HCT116 (cell line): ENCODE measurements at regions not wholly inside any gene's neighbourhood (a gene's known extent, or its start where the extent isn't known, plus 50 kb on each side); places are given as distances from the start of the nearest gene placed in this dataset.

ENCODE experiments used
- ATAC-seq: fragments of 200-7000 bp; cut with Tn5 transposase; 2 replicates; pipeline ENCODE4 v1.9.1; 2020; ENCODE audit warnings: mild to moderate bottlenecking, moderate library complexity
- BruUV-seq: library from RNA; stranded (reverse); fragments of 400-500 nt; replicated peaks from 2 replicates; lab custom pipeline; 2021; lab: Mats Ljungman, UMichigan
- CTCF ChIA-PET: fragments of 300-600 bp; sonication (Branson Sonifier 250); formaldehyde crosslinking; loops from one replicate; lab custom pipeline; 2021; ENCODE audit warnings: antibody characterized with exemption; lab: Charles Lee
- POLR2A ChIA-PET: fragments of 300-600, 350-600 bp; sonication (Branson Sonifier 250); formaldehyde crosslinking; loops from one replicate; lab custom pipeline; 2021; ENCODE audit warnings: antibody characterized with exemption; lab: Charles Lee
- RAD21 ChIA-PET, 2 experiments: fragments of 300-600 bp; sonication (Branson Sonifier 250); formaldehyde crosslinking; loops; one replicate each; lab custom pipeline; 2023; ENCODE audit warnings: low total read pairs in 2 of 2; ENCODE audit not compliant: uncharacterized antibody in 2 of 2, unreplicated experiment in 2 of 2, low non-redundant PET in 1 of 2; lab: Charles Lee
- DNase-seq: peaks from one replicate; pipeline ENCODE4 v3.0.0-alpha.2; 2010; ENCODE audit warnings: low read depth, low spot score
- H2AFZ ChIP-seq: fragments of 200-600 bp; shearing (Covaris generic), sonication (generic); 2 replicates; pipeline ENCODE4 v1.6.1; 2017; ENCODE audit warnings: low read depth, mixed run types, mixed read lengths, antibody characterized with exemption, low read length; ENCODE audit not compliant: poor library complexity, severe bottlenecking
- H3K27ac ChIP-seq: 2 replicates; pipeline ENCODE4 v1.5.1; 2012; ENCODE audit warnings: low read depth, low read length
- H3K27me3 ChIP-seq: fragments of 200-600 bp; sonication (generic); 2 replicates; pipeline ENCODE4 v1.6.1; 2016; ENCODE audit warnings: mixed run types, low read length, mixed read lengths; ENCODE audit not compliant: insufficient read depth
- H3K36me3 ChIP-seq, 2 experiments: fragments of 200-500 bp in 1 of 2; fragments of 200-600 bp in 1 of 2; sonication (Bioruptor generic) in 1 of 2; sonication (generic) in 1 of 2; 2 replicates each; pipeline versions ENCODE4 v1.5.1 to v1.6.1; 2014 to 2016; ENCODE audit warnings: low read length in 2 of 2, inconsistent platforms in 1 of 2, mixed read lengths in 1 of 2, mixed run types in 1 of 2; ENCODE audit not compliant: insufficient read depth in 2 of 2, control insufficient read depth in 1 of 2
- H3K4me1 ChIP-seq, 2 experiments: fragments of 200-600 bp in 1 of 2; sonication (generic) in 1 of 2; 2 replicates each; pipeline versions ENCODE4 v1.5.1 to v1.6.1; 2012 to 2017; ENCODE audit warnings: low read length in 2 of 2, inconsistent platforms in 1 of 2, mild to moderate bottlenecking in 1 of 2, mixed read lengths in 1 of 2, mixed run types in 1 of 2, moderate library complexity in 1 of 2; ENCODE audit not compliant: insufficient read depth in 2 of 2, control insufficient read depth in 1 of 2
- H3K4me2 ChIP-seq: fragments of 200-600 bp; sonication (generic); 2 replicates; pipeline ENCODE4 v1.6.1; 2017; ENCODE audit warnings: mixed run types, low read length, mixed read lengths
- H3K4me3 ChIP-seq, 2 experiments: fragments of 200-600 bp in 1 of 2; sonication (generic) in 1 of 2; replicated peaks in 1 of 2; 2 replicates each; pipeline ENCODE4 v1.5.1; 2011 to 2016; ENCODE audit warnings: low read length in 2 of 2, control low read depth in 1 of 2, low read depth in 1 of 2, mild to moderate bottlenecking in 1 of 2, mixed read lengths in 1 of 2, mixed run types in 1 of 2
- H3K79me2 ChIP-seq: fragments of 200-600 bp; sonication (generic); 2 replicates; pipeline ENCODE4 v1.6.1; 2017; ENCODE audit warnings: mild to moderate bottlenecking, mixed run types, low read length, moderate library complexity, mixed read lengths; ENCODE audit not compliant: insufficient read depth
- H3K9ac ChIP-seq: fragments of 200-600 bp; sonication (generic); 2 replicates; pipeline ENCODE4 v1.6.1; 2016; ENCODE audit warnings: low read length, mixed read lengths
- H3K9me2 ChIP-seq: fragments of 200-600 bp; sonication (generic), shearing (Covaris generic); 2 replicates; pipeline ENCODE4 v1.6.1; 2017; ENCODE audit warnings: mixed run types, mild to moderate bottlenecking, moderate library complexity; ENCODE audit not compliant: insufficient read depth
- H3K9me3 ChIP-seq, 2 experiments: fragments of 200-500 bp in 1 of 2; fragments of 200-600 bp in 1 of 2; sonication (Bioruptor generic) in 1 of 2; sonication (generic) in 1 of 2; 2 replicates each; pipeline ENCODE4 v1.6.1; 2014 to 2017; ENCODE audit warnings: low read length in 2 of 2, mixed read lengths in 2 of 2, inconsistent platforms in 1 of 2, low read depth in 1 of 2, mild to moderate bottlenecking in 1 of 2, mixed run types in 1 of 2, moderate library complexity in 1 of 2; ENCODE audit not compliant: control insufficient read depth in 1 of 2, insufficient read depth in 1 of 2
- H4K20me1 ChIP-seq: fragments of 200-600 bp; sonication (generic), shearing (Covaris generic); 2 replicates; pipeline ENCODE4 v1.6.1; 2017; ENCODE audit warnings: mixed run types, mild to moderate bottlenecking, moderate library complexity; ENCODE audit not compliant: insufficient read depth
- CBX3 ChIP-seq: IDR thresholded peaks from 2 replicates; pipeline ENCODE4 v1.6.1; 2012; ENCODE audit warnings: low read depth
- CEBPB ChIP-seq: IDR thresholded peaks from 2 replicates; pipeline ENCODE4 v1.6.1; 2012; ENCODE audit warnings: low read depth
- EGR1 ChIP-seq: IDR thresholded peaks from 2 replicates; pipeline ENCODE4 v1.6.1; 2012; ENCODE audit warnings: low read depth
- EZH2 ChIP-seq: fragments of 200-600 bp; sonication (generic); IDR thresholded peaks from 2 replicates; pipeline ENCODE4 v1.6.1; 2017; ENCODE audit warnings: antibody characterized with exemption, mixed run types
- EZH2phosphoT487 ChIP-seq: fragments of 200-600 bp; IDR thresholded peaks from 2 replicates; pipeline ENCODE4 v1.6.1; 2018; ENCODE audit warnings: antibody characterized with exemption, borderline replicate concordance
- FOSL1 ChIP-seq: IDR thresholded peaks from 2 replicates; pipeline ENCODE4 v1.6.1; 2012; ENCODE audit warnings: low read depth
- JUND ChIP-seq: IDR thresholded peaks from 2 replicates; pipeline ENCODE4 v1.6.1; 2012
- POLR2A ChIP-seq: IDR thresholded peaks from 2 replicates; pipeline ENCODE4 v1.7.0; 2011; ENCODE audit warnings: borderline replicate concordance; ENCODE audit not compliant: insufficient read depth, insufficient read length; ENCODE audit errors: extremely low read depth
- POLR2AphosphoS5 ChIP-seq: IDR thresholded peaks from 2 replicates; pipeline ENCODE4 v1.6.1; 2011; ENCODE audit warnings: mild to moderate bottlenecking, low read depth, low read length, moderate library complexity
- RAD21 ChIP-seq: IDR thresholded peaks from 2 replicates; pipeline ENCODE4 v1.6.1; 2012; ENCODE audit warnings: low read depth, mild to moderate bottlenecking
- SIN3A ChIP-seq: IDR thresholded peaks from 2 replicates; pipeline ENCODE4 v1.6.1; 2012; ENCODE audit warnings: low read depth
- SRF ChIP-seq: IDR thresholded peaks from 2 replicates; pipeline ENCODE4 v1.6.1; 2012; ENCODE audit warnings: low read depth
- TCF7L2 ChIP-seq: IDR thresholded peaks from 2 replicates; pipeline ENCODE4 v1.7.0; 2011; ENCODE audit warnings: borderline replicate concordance, inconsistent platforms; ENCODE audit not compliant: insufficient read depth, insufficient read length; ENCODE audit errors: extremely low read depth
- ZFX ChIP-seq: fragments of 450-650 bp; IDR thresholded peaks from 2 replicates; pipeline ENCODE4 v1.6.1; 2017
- ZNF274 ChIP-seq: fragments of 200-500 bp; sonication (Bioruptor generic); IDR thresholded peaks from 2 replicates; pipeline ENCODE4 v1.6.1; 2014; ENCODE audit warnings: mild to moderate bottlenecking, low read depth, low read length, inconsistent platforms
- intact Hi-C: fragments of 100-400 bp; cut with micrococcal nuclease; formaldehyde crosslinking; loops from 2 replicates; pipeline ENCODE4 v1.10.0; 2022
- TF ChIP-seq, protein P1 (sequence below): IDR thresholded peaks from 2 replicates; pipeline ENCODE4 v1.6.1; 2012
- TF ChIP-seq, protein P2 (sequence below): IDR thresholded peaks from 2 replicates; pipeline ENCODE4 v1.6.1; 2012
- TF ChIP-seq, protein P3 (sequence below), 3 experiments: fragments of 200-600 bp in 1 of 3; sonication (generic) in 1 of 3; IDR thresholded peaks in 2 of 3; conservative IDR thresholded peaks in 1 of 3; 2 replicates each; pipeline ENCODE4 v1.5.1; 2012 to 2017; ENCODE audit warnings: low read depth in 2 of 3, low read length in 2 of 3, antibody characterized with exemption in 1 of 3, borderline replicate concordance in 1 of 3, control low read depth in 1 of 3, mild to moderate bottlenecking in 1 of 3, mixed read lengths in 1 of 3, mixed run types in 1 of 3, moderate library complexity in 1 of 3; ENCODE audit not compliant: insufficient read depth in 1 of 3

DNA sequence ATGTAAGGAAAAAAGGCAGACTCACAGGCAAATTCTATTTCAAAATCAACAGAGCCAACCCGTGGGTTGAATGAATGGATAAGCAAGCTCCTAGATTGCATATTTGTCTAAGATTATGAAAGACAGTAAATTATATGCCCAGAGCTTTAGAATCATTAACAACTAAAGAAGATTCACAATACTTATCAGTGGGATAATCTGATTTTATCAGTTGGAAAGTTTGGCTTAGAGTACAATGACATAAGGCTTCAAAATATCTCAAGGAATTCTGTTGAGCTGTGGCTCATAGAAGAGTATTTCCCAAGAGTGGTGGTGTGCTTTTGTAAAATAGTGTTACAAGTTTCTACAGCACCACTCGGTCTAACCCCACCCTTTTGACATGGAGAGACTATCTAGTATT, 85.5 kb downstream of the ADAMTS1 start:
- Histone ChIP-seq H3K27me3 (no peaks in the 10 kb centered on the region), H3K9me3 (peaks cover 12 to 20% of the 10 kb centered on the region in 2 experiments; a peak in 2 of 4 replicates), H3K4me3 (no peak overlapping the region), H4K20me1 (no peaks in the 10 kb centered on the region), H3K9me2 (no peaks in the 10 kb centered on the region), H3K27ac (no peak overlapping the region), H3K4me1 (no peaks in the 10 kb centered on the region), H3K4me2 (no peak overlapping the region), H3K79me2 (no peaks in the 10 kb centered on the region), H3K36me3 (no peaks in the 10 kb centered on the region), H3K9ac (no peak overlapping the region), H2AFZ (no peak overlapping the region)
- ATAC-seq (no peak), DNase-seq (no peak)
- BruUV-seq: no TSS peak
- TF ChIP-seq, protein P1, sequence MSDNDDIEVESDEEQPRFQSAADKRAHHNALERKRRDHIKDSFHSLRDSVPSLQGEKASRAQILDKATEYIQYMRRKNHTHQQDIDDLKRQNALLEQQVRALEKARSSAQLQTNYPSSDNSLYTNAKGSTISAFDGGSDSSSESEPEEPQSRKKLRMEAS: no peak
- TF ChIP-seq TCF7L2: no peak
- TF ChIP-seq RAD21: no peak
- no peak for TF ChIP-seq EZH2phosphoT487
- no peak for TF ChIP-seq SIN3A
- TF ChIP-seq CEBPB: no peak
- no peak for TF ChIP-seq ZFX
- TF ChIP-seq ZNF274: no peak
- TF ChIP-seq JUND: no peak
- intact Hi-C loops: no loop called here
- ChIA-PET RAD21 (no interaction called here), CTCF (no interaction called here), POLR2A (no interaction called here)

DNA sequence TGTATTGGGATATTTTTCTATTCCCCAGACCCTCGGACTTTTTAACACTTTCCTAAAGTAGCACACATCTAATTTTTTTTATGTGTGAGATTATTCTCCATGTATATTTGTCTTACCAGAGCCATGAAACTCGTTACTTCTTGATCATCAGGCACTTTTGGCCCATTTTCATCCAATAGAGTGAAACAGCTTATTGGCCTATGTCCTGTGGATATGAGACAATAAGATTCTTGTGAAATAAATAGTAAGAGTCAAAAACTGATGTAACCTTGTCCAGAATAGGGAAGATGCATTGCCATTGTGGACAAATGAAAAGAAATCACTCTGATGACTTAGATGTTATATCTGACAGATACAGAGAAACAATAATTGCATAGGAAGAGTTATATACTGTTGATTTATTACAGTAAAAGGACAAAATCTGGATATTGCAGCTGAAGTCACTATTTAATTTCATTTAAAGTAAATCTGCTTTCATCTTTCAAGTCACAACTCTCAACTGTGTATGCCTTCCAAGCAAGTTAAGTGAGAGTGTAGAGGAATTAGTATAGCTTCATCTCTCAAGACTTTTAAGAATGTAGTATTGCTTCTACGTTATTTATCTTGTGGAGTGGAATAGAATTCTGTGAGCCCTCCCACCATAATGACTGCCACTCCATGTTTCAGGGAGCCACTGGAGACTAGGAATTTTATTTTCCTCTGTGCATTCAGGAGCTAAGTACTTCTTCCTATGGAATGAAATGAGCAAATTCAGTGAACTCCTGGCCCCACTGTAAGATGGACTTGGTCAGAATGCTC, 86.9 kb downstream of the ADAMTS1 start:
- intact Hi-C loops: no loop called here
- Histone ChIP-seq H4K20me1 (no peaks in the 10 kb centered on the region), H3K9me3 (peaks cover 8 to 22% of the 10 kb centered on the region in 2 experiments; a peak in 2 of 4 replicates), H3K27me3 (no peaks in the 10 kb centered on the region), H3K36me3 (no peaks in the 10 kb centered on the region), H3K4me1 (no peaks in the 10 kb centered on the region), H3K79me2 (no peaks in the 10 kb centered on the region), H2AFZ (no peak overlapping the region), H3K27ac (no peak overlapping the region), H3K9me2 (no peaks in the 10 kb centered on the region), H3K4me2 (no peak overlapping the region), H3K9ac (no peak overlapping the region), H3K4me3 (no peak overlapping the region)
- no peak for ATAC-seq
- CTCF ChIA-PET: no interaction called here
- POLR2A ChIA-PET: no interaction called here
- no peak for DNase-seq
- RAD21 ChIA-PET: no interaction called here
- no TSS peak for BruUV-seq
- TF ChIP-seq POLR2AphosphoS5 (no peak), CBX3 (no peak), TCF7L2 (no peak), ZNF274 (no peak), EGR1 (no peak), CEBPB (no peak), EZH2 (no peak), POLR2A (no peak), SRF (no peak), FOSL1 (no peak)
- TF ChIP-seq, protein P2, sequence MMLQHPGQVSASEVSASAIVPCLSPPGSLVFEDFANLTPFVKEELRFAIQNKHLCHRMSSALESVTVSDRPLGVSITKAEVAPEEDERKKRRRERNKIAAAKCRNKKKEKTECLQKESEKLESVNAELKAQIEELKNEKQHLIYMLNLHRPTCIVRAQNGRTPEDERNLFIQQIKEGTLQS: no peak
- TF ChIP-seq, protein P3, sequence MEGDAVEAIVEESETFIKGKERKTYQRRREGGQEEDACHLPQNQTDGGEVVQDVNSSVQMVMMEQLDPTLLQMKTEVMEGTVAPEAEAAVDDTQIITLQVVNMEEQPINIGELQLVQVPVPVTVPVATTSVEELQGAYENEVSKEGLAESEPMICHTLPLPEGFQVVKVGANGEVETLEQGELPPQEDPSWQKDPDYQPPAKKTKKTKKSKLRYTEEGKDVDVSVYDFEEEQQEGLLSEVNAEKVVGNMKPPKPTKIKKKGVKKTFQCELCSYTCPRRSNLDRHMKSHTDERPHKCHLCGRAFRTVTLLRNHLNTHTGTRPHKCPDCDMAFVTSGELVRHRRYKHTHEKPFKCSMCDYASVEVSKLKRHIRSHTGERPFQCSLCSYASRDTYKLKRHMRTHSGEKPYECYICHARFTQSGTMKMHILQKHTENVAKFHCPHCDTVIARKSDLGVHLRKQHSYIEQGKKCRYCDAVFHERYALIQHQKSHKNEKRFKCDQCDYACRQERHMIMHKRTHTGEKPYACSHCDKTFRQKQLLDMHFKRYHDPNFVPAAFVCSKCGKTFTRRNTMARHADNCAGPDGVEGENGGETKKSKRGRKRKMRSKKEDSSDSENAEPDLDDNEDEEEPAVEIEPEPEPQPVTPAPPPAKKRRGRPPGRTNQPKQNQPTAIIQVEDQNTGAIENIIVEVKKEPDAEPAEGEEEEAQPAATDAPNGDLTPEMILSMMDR (IDR thresholded peaks at IDR 0.05 in 2 of 3, conservative IDR thresholded peaks at IDR 0.05 in 1 of 3; ENCODE audit: borderline replicate concordance in 1 of 3, insufficient read depth in 1 of 3, low read depth in 2 of 3, low read length in 2 of 3): no peak
- TF ChIP-seq, protein P1: no peak
